ENCODE measurements at regions not wholly inside any gene's neighbourhood (a gene's known extent, or its start where the extent isn't known, plus 50 kb on each side); places are given as distances from the start of the nearest gene placed in this dataset.

DNA sequence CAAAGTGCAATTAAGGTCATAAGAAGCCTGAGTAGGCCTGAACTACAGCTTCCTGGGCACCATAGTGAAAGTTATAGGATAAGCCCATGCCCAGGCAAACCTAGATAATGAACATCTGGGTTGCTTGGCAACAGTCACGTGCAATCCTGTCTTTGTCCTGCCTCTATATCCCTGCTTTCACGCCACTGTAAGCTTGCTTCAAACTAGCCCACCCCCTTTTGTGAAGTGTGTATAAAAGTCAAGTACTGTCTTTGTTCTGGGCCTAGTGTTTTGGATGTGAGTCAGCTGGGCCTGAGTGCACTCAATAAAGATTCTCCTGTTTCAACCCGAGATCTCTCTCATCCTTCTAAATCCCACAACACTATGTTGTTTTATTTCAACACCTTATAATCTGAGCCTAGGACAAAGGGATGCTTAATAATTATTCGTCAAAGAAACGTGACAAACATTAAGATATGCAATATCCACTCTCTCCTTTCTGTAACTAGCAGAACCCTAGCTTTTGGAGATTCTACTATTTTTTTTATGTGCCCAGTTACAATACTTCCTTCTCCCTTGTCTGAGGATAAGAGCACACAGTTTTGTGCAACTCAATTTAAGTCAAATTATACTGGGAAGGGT lies 927.8 kb downstream of the SUCLG1 start:
- FAIRE-seq (no peak), DNase-seq (ENCODE audit: extremely low spot score, insufficient read length, low read depth) (no peak)

DNA sequence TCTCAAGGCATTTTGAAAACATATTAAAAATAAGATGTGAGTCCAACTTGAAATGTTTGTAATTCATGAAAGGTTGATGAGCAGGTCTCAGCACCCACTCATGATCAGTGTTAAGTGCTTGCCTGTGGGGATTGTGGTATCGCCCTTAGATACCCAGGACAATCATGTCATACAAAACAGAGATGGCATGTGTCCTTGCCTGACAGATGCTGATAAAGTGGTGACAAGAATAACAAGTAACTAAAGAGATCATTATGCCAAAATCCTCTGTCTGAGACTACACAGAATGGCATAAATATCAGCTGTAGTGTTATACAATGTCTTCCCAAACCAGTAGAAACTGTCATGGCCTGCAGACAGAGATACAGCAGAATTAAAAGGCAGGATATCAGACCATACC lies 930.3 kb downstream of the SUCLG1 start:
- FAIRE-seq, result no peak

DNA sequence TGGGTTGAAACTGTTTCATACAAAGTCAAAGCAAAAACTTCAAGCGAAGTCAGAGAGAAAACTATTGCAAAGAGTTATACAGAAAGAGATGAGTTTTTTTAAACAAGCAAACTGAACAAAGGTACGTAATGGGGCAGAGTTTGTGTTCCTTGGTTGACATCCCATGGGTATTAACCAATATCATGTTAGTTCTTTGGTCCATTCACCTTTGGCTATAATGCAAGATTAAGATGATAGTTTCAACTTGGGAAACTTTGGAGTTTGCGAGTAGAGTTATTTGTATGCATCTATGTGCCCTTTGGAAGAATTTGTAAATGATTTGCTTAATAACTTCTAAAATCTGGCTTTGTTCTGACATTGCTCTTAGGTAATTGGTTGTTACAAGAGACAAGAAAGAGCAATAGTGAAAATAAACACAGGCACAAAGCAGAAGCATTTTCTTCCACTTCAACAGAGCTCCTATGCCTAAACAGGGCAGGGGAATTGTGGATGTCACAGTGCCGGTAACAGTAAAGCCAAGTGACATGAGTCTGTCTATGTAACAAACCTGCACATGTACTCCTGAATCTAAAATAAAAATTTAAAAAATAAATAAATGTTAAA lies 936.1 kb downstream of the SUCLG1 start:
- no peak for FAIRE-seq
- no peak for DNase-seq (ENCODE audit: extremely low spot score, insufficient read length, low read depth)

More for the DNA sequence above, 930.3 kb downstream of the SUCLG1 start:
- DNase-seq (ENCODE audit: extremely low spot score, insufficient read length, low read depth), result no peak

DNA sequence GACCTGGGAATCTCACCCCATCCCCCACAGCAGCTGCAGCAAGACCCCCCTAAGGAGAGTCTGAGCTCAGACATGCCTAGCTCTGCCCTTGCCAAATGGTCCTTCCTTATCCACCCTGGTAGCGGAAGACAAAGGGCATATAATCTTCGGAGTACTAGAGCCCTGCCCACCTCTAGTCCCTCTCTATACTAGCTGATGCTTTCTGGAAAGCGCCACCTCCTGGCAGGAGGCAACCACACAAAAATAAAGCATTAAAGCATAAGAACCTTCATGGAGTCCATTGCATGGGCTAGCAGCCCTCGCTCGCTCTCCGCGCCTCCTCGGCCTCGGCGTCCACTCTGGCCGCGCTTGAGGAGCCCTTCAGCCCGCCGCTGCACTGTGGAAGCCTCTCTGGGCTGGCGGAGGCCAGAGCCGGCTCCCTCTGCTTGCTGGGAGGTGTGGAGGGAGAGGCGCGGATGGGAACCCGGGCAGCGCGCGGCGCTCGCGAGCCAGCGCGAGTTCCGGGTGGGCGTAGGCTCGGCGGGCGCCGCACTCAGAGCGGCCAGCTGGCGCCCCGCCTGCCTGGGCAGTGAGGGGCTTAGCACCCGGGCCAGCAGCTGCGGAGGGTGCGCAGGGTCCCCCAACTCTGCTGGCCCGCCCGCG lies 941.2 kb downstream of the SUCLG1 start:
- DNase-seq (ENCODE audit: extremely low spot score, insufficient read length, low read depth), result no peak
- no peak for FAIRE-seq

DNA sequence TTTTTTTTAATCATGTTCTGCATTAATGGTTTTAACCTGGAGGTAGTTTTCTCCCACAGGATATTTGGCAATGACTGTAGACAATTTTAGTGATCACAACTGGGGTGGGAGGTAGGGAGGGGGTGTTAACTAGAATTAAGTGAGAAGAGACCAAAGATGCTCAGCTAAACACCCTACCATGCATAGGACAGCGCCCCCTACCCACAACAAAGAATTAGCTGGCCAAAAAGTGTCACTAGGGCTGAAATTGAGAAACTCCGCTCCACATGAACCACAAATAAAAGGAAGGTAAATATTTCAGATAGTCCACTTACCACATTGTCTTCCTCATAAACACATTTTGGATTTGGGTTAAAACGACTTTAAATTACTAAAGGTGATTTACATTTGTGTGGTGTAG lies 942.6 kb downstream of the SUCLG1 start:
- no peak for DNase-seq (ENCODE audit: extremely low spot score, insufficient read length, low read depth)
- FAIRE-seq, result no peak

DNA sequence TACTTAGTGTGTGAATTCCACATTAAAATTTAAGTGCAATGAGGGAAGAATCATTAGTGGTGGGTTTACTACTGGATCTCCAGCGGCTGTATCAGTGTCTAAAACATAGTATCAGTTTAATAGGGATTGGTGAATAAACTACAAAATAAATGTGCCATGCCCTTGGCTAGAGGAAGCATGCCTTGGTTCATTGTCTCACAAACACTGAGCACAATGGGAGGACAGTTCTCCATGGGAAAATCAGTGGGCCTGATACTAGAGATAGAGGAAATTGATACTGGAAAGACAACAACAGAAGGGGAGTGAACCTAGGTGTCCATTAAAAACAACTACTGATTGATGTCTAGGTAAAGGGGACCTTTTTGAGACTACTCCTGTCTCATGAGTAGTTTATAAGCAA lies 971.6 kb downstream of the SUCLG1 start:
- no peak for DNase-seq (ENCODE audit: extremely low spot score, insufficient read length, low read depth)
- no peak for FAIRE-seq

DNA sequence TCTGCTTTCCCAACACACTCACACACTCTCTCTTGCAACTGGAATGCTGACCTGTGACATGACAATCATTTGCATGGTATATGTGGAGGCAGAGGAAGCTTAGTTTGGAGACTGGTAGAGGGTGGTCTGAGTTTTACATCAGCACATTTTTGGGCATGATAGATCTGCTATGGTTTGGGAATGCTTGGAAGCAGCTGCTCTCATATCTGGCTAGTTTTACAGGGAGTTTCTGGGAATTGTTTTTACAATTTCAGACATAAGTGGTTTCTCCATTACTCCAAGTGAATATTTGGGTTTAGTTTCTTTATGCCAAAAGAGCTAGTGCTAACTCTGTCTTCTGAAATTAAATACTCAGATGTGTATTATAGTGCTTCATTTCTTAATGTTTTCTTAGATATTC lies 977.6 kb downstream of the SUCLG1 start:
- DNase-seq (ENCODE audit: extremely low spot score, insufficient read length, low read depth) (no peak), FAIRE-seq (no peak)

DNA sequence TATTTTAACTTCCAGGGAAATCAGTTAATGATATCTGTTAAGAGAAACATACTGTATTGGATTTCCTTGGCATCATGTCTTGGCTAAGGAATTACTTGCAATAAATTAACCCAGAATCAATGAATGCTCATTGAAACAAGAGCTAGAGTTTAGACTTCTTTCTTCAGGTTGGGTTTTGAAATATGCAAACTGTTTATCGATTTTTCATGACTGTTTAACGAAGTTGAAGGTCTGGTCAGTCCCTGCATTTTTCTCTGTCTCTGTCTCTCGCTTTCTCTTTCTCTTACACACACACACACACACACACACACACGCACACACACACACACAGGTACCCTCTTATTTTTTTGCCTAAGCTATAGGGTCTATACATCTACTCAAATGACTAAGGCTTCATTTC lies 981.0 kb downstream of the SUCLG1 start:
- DNase-seq (ENCODE audit: extremely low spot score, insufficient read length, low read depth), result no peak
- FAIRE-seq, result no peak

DNA sequence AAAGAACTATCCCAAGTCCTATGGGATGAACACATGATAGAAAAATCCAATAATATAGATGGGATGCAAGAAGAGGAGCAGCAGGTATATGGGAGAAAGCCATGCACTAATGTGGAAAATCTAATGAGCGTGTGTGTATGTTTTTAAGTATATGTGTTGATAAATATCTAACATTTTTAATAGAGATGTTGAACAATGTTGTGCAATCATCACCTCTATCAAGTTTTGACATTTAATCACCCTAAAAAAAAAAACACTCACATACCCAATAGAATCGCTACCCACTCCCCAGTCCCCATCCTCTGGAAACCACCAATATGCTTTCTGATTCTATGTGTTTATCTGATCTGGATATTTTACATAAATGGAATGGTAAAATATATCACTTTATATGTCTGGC lies 983.7 kb downstream of the SUCLG1 start:
- FAIRE-seq (no peak), DNase-seq (ENCODE audit: extremely low spot score, insufficient read length, low read depth) (no peak)

DNA sequence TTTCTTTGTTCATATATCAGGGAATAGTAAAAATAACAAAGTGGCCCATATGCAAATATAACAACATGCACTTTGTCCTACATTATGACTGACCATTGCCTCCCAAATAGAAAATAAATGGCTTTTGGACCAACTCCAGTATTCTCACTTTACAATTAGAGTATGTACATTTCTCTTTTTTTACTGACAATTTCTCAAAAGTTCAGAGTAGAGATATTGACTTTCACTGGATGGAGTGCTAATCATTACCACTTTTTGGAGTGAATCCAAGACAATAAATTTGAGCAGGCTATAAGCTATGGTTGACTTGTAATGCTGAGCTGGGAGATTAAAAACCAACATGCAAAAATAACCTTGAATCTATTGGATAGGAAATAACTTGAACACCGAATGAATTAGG lies 987.4 kb downstream of the SUCLG1 start:
- FAIRE-seq, result no peak
- DNase-seq (ENCODE audit: extremely low spot score, insufficient read length, low read depth), result no peak

DNA sequence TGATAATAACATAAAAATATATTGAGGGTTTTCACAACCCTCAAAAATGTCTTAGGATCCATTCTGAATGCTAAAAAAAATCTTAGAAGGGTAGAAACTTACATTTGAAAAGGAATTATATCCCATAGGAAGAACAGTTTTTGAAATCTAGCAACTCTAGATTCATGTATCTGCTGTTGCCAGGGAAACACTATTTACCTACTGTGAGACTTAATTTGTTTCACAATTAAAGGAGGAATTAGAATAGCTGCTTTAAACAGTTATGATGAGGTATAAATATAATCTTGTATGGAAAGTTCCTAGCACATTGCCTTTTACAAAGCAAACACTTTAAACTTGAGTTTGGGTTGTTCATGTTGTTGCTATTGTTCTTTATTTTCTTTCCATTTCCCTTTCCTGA lies 988.2 kb downstream of the SUCLG1 start:
- DNase-seq (ENCODE audit: extremely low spot score, insufficient read length, low read depth) (no peak), FAIRE-seq (no peak)

DNA sequence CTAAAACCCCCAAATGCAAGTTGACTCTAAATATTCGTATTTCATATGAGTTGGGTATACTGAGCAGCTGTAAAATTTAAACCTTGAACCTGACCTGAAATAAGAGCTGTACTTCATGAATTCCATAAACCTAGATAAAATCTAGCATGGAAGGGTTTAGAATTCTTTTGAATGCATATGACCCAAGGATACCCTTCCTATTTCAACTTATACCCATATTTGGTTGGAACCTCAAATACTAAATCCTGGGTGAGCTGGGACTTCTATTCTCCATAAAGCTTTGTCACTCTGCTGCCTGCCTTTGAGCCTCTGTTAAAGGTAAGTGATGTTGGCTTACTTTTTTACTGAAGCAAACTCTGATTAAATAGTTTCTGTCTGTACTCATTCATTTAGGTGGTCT lies 994.6 kb downstream of the SUCLG1 start:
- no peak for FAIRE-seq

DNA sequence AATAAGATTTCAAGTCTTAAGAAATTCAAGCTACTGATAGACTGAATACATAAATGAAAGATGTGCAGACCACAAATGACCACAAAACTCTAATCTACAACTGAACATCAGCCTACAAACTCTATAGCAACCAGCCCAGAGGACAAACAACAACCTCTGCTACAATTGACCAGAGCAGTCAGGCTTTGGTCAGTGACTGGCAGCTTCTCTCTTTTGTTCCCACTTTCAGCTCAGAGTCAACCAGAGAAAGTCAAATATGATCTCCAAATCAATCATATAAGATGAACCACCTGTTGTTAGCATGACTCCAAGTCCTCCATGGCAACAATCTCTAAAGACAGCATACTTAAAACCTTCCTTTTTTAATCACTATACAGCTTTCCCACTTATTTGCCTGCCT lies 996.2 kb downstream of the SUCLG1 start:
- FAIRE-seq (no peak), DNase-seq (ENCODE audit: extremely low spot score, insufficient read length, low read depth) (no peak)

More for the DNA sequence above, 994.6 kb downstream of the SUCLG1 start:
- no peak for DNase-seq (ENCODE audit: extremely low spot score, insufficient read length, low read depth)

DNA sequence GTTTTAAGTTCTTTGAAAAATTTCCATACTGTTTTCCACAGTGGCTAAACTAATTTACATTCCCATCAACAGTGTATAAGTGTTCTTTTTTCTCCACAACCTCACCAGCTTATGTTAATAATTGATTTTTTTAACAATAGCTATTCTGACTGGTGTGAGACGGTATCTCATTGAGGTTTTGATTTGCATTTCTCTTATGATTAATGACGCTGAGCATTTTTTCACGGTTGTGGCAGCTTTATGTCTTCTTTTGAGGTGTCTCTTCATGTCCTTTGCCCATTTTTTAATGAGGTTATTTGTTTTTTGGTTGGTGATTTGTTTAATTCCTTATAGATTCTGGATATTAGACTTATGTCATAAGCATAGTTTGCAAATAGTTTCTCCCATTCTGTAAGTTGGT lies 997.9 kb downstream of the SUCLG1 start:
- DNase-seq (ENCODE audit: extremely low spot score, insufficient read length, low read depth) (no peak), FAIRE-seq (no peak)

DNA sequence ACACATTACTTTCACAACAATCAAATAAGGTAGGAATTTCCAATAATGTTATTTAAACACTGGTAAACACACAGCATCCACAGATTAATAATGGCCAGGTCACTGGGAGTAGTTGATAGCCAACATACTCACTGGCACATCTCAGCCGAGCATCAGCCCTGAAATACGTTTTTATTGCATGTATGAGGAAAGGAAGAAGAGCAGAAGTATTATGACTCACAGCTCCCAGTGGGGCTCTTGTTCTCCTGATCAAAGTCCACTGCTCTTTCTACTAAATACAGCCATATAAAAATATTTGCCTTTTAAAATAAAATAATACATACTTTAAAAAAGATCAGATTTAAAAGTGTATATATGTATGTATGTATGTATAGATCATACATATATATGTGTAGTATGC lies 999.6 kb downstream of the SUCLG1 start:
- FAIRE-seq, result no peak
- no peak for DNase-seq (ENCODE audit: extremely low spot score, insufficient read length, low read depth)

DNA sequence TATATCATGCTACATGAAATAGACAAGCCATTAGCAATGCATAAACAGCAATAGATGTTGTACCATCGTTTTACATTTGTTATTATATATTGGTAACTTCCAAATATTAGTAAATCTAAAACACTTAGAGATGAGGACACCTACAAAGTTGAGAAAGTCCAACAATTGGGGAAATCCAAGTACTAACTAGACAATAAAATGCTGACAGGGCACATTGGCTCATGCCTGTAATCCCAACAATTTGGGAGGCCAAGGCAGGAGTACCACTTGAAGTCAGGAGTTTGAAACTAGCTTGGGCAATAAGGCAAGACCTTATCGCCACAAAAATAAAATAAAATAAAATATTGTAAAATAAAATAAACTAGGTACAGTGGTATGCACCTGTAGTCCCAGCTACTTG lies 1023.1 kb downstream of the SUCLG1 start:
- DNase-seq (ENCODE audit: extremely low spot score, insufficient read length, low read depth) (no peak), FAIRE-seq (no peak)

DNA sequence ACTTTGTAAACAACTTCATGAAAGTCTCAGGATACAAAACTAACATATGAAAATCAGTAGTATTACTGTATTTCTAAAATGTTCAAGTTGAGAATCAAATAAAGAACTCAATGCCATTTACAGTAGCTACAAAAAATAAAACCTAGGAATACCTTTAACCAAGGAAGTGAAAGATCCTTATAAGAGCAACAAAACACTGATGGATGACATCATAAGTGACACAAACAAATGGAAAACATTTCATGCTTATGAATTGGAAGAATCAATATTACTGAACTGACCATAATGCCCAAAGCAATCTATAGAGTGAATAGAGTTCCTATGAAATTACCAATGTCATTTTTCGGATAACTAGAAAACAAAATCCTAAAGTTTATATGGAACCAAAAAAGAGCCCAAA lies 1038.1 kb downstream of the SUCLG1 start:
- DNase-seq (ENCODE audit: extremely low spot score, insufficient read length, low read depth) (no peak), FAIRE-seq (no peak)

DNA sequence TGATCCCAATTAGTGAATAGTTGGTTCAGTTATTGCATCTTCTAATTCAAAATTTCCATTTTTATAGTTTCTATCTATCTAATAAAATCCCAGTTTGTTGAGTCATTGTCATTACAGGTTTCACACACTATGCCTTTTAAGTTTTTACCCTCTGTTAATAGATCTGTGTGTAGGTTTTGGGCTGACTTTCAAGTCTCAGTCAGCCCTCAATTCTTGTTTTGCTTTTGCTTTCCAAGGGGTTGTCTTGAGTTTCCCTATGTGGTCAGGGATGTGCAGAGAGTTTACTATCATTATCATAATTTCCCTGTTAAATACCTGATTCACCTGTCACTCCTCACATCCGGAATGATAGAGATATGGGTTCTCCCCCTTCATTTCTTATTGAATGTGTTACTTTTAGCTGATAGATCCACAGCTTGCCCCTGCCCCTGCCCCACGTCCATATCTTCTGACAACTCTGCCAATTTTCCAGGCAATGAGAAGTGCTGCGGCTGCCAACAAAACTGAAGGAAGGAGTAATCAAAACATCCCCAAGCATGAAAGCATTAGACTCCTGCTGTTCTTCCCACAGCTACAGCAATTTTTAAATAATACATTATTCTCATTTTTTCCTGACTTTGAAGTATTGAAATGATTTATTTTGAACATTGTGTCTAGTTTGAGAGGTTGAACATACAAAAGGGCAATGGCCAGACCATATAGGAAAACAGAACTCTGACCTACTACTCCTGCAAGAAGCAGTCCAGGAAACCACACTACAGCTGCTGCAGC lies 1064.8 kb downstream of the SUCLG1 start:
- FAIRE-seq (no peak), DNase-seq (ENCODE audit: extremely low spot score, insufficient read length, low read depth) (no peak)

DNA sequence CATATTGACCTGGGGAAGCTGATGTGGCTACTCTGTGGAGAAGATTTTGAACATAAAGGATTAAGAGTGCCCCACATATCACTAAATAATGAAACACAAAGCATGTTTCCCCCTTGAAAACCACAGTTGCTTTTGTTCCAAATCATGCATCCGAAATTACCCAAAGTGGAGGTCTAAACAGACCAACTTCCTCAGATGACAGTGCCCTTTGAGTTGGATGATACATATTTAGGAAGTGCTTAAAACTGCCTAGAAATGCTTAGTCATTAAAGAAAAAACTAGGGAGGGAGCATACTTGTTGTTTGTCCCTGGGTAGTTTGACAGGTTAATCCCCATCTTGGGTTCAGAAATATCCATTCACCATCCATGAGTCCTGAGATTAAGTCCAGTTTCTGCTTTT lies 1070.3 kb downstream of the SUCLG1 start:
- no peak for FAIRE-seq
- DNase-seq (ENCODE audit: extremely low spot score, insufficient read length, low read depth), result no peak

DNA sequence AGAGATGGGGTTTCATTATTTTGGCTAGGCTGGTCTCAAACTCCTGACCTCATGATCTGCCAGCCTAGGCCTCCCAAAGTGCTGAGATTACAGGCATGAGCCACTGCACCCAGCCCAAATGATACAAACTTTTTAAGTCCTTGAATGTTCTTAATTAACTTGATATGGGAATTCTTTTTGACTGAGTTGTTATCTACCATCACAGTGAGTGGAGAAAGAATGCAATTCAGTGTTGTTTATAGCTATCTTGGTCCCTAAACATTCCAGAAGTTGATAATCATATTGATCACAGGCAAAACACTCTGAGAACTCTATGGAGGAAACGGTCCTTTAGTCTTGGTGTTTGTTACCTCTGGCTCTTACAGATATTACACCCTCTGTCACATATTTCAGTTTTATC lies 1072.5 kb downstream of the SUCLG1 start:
- no peak for DNase-seq (ENCODE audit: extremely low spot score, insufficient read length, low read depth)
- no peak for FAIRE-seq

DNA sequence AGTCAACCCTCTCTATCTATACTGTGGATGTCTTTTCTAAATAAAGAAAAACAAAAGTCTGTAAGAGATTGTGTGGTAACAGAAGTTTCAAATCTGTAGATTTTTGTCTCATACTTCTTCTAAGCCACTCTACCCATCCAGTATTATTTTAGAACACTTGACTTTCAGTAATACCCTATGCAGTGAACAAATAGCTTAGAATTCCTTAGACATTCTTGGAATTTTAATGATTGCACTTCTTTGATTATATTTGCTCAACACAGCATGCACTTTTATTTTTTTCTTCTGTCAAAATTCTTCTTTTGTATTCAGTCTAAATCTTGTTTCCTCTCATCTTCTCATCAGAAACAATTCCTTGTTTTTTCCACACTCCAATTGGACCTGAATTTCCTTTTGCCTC lies 1080.2 kb downstream of the SUCLG1 start:
- FAIRE-seq (no peak), DNase-seq (ENCODE audit: extremely low spot score, insufficient read length, low read depth) (no peak)

All from GM18507 (cell line).